ENCODE measurements at regions not wholly inside any gene's neighbourhood (a gene's known extent, or its start where the extent isn't known, plus 50 kb on each side); places are given as distances from the start of the nearest gene placed in this dataset.

GRCh38 chr20:9919271-9920014 lies 80.6 kb upstream of the PAK5 start:
- DNase-seq (ENCODE audit: low spot score), result no peak
- no peak overlapping the region for H3K4me3 ChIP-seq (ENCODE audit: low read depth in 1 of 3, low read length in 3 of 3)
- H3K27ac ChIP-seq (ENCODE audit: low read depth in 1 of 2, low read length in 2 of 2), result no peak overlapping the region
- TF ChIP-seq SP1 (IDR thresholded peaks at IDR 0.05), result no peak
- TF ChIP-seq JUND (IDR thresholded peaks at IDR 0.05), result no peak
- TF ChIP-seq EGR1 (IDR thresholded peaks at IDR 0.05; ENCODE audit: low read depth in 2 of 2), result no peak
- TF ChIP-seq RAD21 (IDR thresholded peaks at IDR 0.05), result no peak
- TF ChIP-seq RXRA (IDR thresholded peaks at IDR 0.05), result no peak
- TF ChIP-seq YY1 (IDR thresholded peaks at IDR 0.05), result no peak
- no peak for TF ChIP-seq REST (IDR thresholded peaks at IDR 0.05)
- no peak for TF ChIP-seq HNF4A (conservative IDR thresholded peaks at IDR 0.05)
- TF ChIP-seq ATF3 (IDR thresholded peaks at IDR 0.05), result no peak
- TF ChIP-seq FOXA2 (IDR thresholded peaks at IDR 0.05), result no peak
- no peak for TF ChIP-seq CTCF (IDR thresholded peaks at IDR 0.05; ENCODE audit: low read depth, low read length, missing input control)
- TF ChIP-seq MAX (IDR thresholded peaks at IDR 0.05), result no peak
- no peak for TF ChIP-seq NR2F2 (IDR thresholded peaks at IDR 0.05)
- H3K4me1 ChIP-seq (ENCODE audit: control insufficient read depth in 4 of 4, insufficient read depth in 4 of 4, low read length in 3 of 4), result peaks cover 0 to 2% (median 0%) of the 10 kb centered on the region in 4 donors
- H3K9me3 ChIP-seq (ENCODE audit: control insufficient read depth in 4 of 4, low read length in 3 of 4), result no peaks in the 10 kb centered on the region
- H3K27me3 ChIP-seq (ENCODE audit: control insufficient read depth in 4 of 4, insufficient read depth in 4 of 4, low read length in 3 of 4), result peaks cover 0 to 5% (median 0%) of the 10 kb centered on the region in 4 donors
- no peak overlapping the region for H3K9ac ChIP-seq (ENCODE audit: low read depth in 1 of 2, low read length in 2 of 2)
- 83% methylated on average over 5 of the region's 5 CpGs for WGBS
- no peaks in the 10 kb centered on the region for H3K36me3 ChIP-seq (ENCODE audit: control insufficient read depth in 4 of 4, insufficient read depth in 3 of 4, low read depth in 1 of 4, low read length in 3 of 4)

- WGBS, result 76% methylated on average over 5 of the region's 5 CpGs
- H3K27me3 ChIP-seq (ENCODE audit: control insufficient read depth in 4 of 4, insufficient read depth in 4 of 4, low read length in 3 of 4), result peaks cover 0 to 5% (median 0%) of the 10 kb centered on the region in 4 donors
- no peak for DNase-seq (ENCODE audit: low spot score)
- H3K4me3 ChIP-seq (ENCODE audit: low read depth in 1 of 3, low read length in 3 of 3), result no peak overlapping the region
- no peak overlapping the region for H3K9ac ChIP-seq (ENCODE audit: low read depth in 1 of 2, low read length in 2 of 2)
- TF ChIP-seq RXRA (IDR thresholded peaks at IDR 0.05) (no peak), YY1 (IDR thresholded peaks at IDR 0.05) (no peak)
- no peaks in the 10 kb centered on the region for H3K36me3 ChIP-seq (ENCODE audit: control insufficient read depth in 4 of 4, insufficient read depth in 3 of 4, low read depth in 1 of 4, low read length in 3 of 4)
- H3K27ac ChIP-seq (ENCODE audit: low read depth in 1 of 2, low read length in 2 of 2), result no peak overlapping the region
- H3K9me3 ChIP-seq (ENCODE audit: control insufficient read depth in 4 of 4, low read length in 3 of 4), result no peaks in the 10 kb centered on the region
- peaks cover 0 to 2% (median 0%) of the 10 kb centered on the region in 4 donors for H3K4me1 ChIP-seq (ENCODE audit: control insufficient read depth in 4 of 4, insufficient read depth in 4 of 4, low read length in 3 of 4)
These were observed 79.5 kb upstream of the PAK5 start for GRCh38 chr20:9918348-9918747.

Data from liver (tissue), 8 donors.